Erythroblast (primary cell): ENCODE measurements at regions not wholly inside any gene's neighbourhood (a gene's known extent, or its start where the extent isn't known, plus 50 kb on each side); places are given as distances from the start of the nearest gene placed in this dataset.

Source experiments
- GATA1 ChIP-seq: IDR thresholded peaks from 2 replicates; pipeline ENCODE4 v1.6.1; 2011; ENCODE audit warnings: low read depth, mild to moderate bottlenecking, control low read depth, low read length, moderate library complexity
- POLR2A ChIP-seq: IDR thresholded peaks from 2 replicates; pipeline ENCODE4 v1.6.1; 2011; ENCODE audit warnings: mild to moderate bottlenecking, low read length

- TF ChIP-seq POLR2A = no peak
- no peak for TF ChIP-seq GATA1
Observed at GRCh38 chr1:98406352-98407088, 255.0 kb upstream of the SNX7 start.
